GM12891 (cell line): ENCODE measurements at regions not wholly inside any gene's neighbourhood (a gene's known extent, or its start where the extent isn't known, plus 50 kb on each side); places are given as distances from the start of the nearest gene placed in this dataset.
A peak's percentile ranks its signal among the peaks of the same experiment; 100 is the strongest.

Experiments used
- DNase-seq: peaks from one replicate; pipeline ENCODE4 v3.0.0; 2011; ENCODE audit warnings: low spot score; ENCODE audit not compliant: insufficient read length
- FAIRE-seq: peaks from 2 replicates; lab custom pipeline; 2011; peaks lifted over from hg19 to GRCh38; lab: Jason Lieb, UNC
- PAX5 ChIP-seq: IDR thresholded peaks from 2 replicates; pipeline ENCODE4 v1.6.1; 2011; ENCODE audit warnings: low read length, moderate library complexity, mild to moderate bottlenecking; ENCODE audit not compliant: insufficient read depth, severe bottlenecking
- POLR2A ChIP-seq: IDR thresholded peaks from 2 replicates; pipeline ENCODE4 v1.6.1; 2011; ENCODE audit warnings: low read depth, low read length, control low read depth
- POLR2AphosphoS5 ChIP-seq: IDR thresholded peaks from 2 replicates; pipeline ENCODE4 v1.6.1; 2011; ENCODE audit warnings: low read depth, low read length, control low read depth
- POU2F2 ChIP-seq: IDR thresholded peaks from 2 replicates; pipeline ENCODE4 v1.6.1; 2011; ENCODE audit warnings: low read depth, mild to moderate bottlenecking, control low read depth, low read length, moderate library complexity
- SPI1 ChIP-seq: IDR thresholded peaks from 2 replicates; pipeline ENCODE4 v1.6.1; 2011; ENCODE audit warnings: low read depth, low read length, control low read depth
- TAF1 ChIP-seq: IDR thresholded peaks from 2 replicates; pipeline ENCODE4 v1.6.1; 2011; ENCODE audit warnings: low read depth, low read length, control low read depth

DNA sequence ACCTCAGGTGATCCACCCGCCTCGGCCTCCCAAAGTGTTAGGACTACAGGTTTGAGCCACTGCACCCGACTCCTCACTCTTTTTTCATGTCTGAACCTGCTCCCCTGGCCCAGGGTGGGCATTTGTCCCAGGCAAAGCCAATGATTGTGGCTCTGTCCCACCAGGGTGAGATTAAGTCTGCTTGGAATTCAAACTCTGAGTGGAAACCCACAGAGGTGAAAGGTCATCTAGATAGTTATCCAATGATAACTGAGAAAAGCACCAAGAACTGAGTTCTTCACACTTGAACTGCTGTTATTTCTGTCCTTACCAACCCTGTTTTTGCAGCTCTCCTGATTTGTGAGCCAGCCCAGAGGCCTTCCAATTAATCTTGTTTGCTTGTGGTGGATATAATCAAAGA, 62.4 kb upstream of the ACVR1 start:
- FAIRE-seq = no peak
- no peak for TF ChIP-seq TAF1
- TF ChIP-seq PAX5 = no peak
- TF ChIP-seq POLR2AphosphoS5 = no peak
- no peak for TF ChIP-seq POLR2A
- no peak for TF ChIP-seq POU2F2
- TF ChIP-seq SPI1 = no peak
- no peak for DNase-seq

DNA sequence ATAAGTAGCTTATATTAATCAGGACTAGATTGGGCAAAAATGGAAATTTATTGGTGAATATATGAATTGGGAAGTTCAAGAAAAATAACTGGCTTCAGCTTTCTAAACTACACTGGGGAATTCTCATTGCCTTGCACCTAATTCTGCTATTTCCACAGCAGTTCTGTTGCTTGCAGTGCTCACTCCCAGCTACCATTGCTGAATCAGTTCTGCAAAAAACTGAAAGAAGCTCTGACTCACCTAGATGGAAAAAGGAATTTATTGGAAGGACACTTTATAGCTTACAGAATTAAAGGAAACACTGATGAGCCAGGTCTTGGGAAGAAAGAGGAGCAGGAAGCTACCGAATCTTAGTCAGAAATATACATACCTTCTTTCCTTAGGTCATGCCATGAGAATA, 60.3 kb upstream of the ACVR1 start:
- DNase-seq = no peak
- no peak for FAIRE-seq
- TF ChIP-seq PAX5 = no peak
- no peak for TF ChIP-seq POLR2AphosphoS5
- no peak for TF ChIP-seq POU2F2
- TF ChIP-seq TAF1 = no peak
- TF ChIP-seq SPI1 = no peak
- TF ChIP-seq POLR2A = no peak

DNA sequence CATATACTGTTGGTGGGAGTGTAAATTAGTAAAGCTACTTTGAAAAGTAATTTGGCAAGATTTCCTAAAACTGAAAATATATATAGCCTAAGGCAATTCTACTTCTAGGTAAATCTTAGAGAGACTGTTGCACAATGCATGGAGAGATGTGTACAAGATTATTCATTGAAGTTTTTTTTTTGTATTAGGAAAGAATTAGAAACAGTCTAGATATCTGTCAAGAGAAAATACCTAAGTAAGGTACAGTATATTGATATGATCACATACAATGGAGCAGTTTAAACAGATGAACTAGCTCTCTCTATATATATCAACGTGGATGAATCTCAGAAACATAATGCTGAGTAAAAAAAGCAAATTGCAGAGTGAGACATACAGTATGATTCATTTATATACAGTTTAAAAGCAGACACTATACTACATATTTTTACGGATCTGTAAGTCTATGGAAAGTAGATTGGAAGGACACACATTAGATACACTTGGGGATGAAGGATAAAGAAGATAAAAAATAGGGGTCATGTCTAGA, 59.3 kb upstream of the ACVR1 start:
- TF ChIP-seq PAX5 (no peak), TAF1 (no peak), POLR2A (no peak), POU2F2 (no peak), POLR2AphosphoS5 (no peak), SPI1 (no peak)
- FAIRE-seq = no peak
- DNase-seq = no peak

DNA sequence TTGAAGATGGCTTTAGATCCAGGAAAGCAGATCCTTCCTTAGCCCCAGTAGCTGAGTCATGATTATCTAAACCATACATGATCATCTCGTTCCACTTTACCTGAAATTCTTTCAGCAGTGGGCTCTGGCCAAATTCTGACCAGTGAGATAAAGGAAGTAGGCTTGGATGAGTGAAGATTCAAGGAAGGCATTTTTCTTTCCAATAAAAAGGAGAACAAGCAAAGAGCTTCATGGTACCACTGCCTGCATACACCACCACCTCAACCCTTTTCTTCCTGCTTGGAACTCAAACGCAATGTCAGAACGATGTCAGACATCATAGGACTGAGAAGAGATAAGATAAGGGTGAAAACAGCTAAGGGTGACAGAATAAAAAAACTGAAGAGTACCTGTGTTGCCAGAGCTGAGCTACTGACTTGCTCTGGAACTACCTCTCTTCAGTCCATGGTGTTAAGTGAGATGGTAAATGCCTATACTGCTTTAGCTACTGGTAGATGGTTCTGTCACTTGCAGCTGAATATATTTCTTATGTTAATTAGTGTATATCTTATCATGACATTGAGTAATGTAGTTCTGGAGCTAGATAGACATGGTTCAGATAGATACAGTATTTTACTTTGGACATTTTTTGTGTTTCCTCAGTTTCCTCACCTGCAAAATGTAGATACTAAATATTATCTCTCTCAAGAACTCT, 58.7 kb upstream of the ACVR1 start:
- FAIRE-seq (no peak), DNase-seq (no peak)
- TF ChIP-seq POLR2AphosphoS5 = no peak
- no peak for TF ChIP-seq POLR2A
- TF ChIP-seq POU2F2 = no peak
- TF ChIP-seq SPI1 = no peak
- no peak for TF ChIP-seq TAF1
- no peak for TF ChIP-seq PAX5

DNA sequence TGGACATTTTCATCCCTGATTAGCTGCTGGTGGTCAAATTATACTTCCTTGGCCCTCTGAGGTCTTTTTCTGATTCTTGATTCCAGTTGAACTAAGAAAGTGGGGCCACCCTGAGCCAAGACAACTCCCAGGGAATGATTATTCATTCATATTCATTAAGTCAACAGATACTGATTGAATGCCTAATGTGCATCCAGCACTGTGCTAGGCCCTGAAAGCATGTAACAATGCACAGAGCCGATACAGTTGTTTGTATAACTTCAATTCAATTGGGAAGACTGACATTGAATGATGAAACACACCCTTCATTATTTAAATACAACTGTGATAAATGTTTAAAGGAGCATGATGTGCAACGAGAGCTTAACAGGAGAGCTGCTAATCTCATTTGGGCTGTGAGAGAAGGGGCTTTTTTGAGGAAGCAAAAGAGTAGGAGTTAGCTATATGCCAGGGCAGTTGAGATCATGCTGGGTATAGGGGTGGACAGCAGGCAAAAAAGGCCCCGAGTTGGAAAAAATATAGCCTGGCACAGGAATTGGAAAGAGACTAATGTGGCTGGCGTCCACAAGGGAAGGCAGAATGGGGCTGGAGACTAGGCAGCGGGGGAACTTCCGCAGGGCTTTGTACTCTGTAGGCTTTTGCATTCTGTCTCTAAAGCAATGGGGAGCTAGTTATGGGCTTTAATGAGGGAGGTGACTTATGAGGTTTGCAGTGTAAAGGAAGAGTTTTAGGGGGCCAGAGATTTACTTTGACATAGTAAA, 57.2 kb upstream of the ACVR1 start:
- FAIRE-seq = no peak
- no peak for TF ChIP-seq POU2F2
- no peak for TF ChIP-seq POLR2AphosphoS5
- no peak for TF ChIP-seq POLR2A
- no peak for TF ChIP-seq TAF1
- TF ChIP-seq SPI1 = no peak
- no peak for TF ChIP-seq PAX5
- DNase-seq = no peak

DNA sequence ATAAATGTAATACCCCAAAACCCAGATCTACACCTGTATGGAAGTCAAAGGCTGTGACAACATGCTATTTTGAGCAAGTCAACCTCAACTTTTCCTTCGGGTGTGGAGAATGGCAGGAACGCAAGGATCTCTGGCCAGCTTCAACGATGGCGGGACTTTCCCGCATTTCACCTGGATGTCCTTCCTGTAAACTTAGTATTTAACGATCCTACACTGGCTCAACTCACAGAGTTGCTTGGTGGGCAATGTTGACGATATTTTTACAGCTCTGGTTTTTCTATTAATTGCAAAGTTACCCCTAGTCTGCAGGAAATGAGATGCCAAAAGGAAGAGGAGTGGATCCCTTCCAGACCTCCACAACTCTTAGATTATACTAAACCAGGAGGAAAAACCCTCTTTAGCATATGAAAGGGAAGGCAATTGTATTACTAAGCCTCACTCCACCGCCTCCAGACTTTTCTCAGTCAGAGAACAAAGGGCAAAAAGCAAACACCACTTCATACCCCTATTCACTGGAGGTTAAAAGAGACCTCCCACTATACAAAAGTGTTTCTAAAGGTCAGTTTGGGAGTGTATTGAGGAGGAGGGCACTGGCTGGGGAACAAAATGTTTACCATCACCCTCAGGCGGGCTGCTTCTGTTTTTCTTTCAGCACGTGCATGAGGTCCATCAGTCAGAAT, 56.5 kb upstream of the ACVR1 start:
- FAIRE-seq = no peak
- TF ChIP-seq POLR2A = no peak
- no peak for TF ChIP-seq PAX5
- TF ChIP-seq POLR2AphosphoS5 = no peak
- no peak for TF ChIP-seq SPI1
- no peak for TF ChIP-seq TAF1
- DNase-seq = no peak

DNA sequence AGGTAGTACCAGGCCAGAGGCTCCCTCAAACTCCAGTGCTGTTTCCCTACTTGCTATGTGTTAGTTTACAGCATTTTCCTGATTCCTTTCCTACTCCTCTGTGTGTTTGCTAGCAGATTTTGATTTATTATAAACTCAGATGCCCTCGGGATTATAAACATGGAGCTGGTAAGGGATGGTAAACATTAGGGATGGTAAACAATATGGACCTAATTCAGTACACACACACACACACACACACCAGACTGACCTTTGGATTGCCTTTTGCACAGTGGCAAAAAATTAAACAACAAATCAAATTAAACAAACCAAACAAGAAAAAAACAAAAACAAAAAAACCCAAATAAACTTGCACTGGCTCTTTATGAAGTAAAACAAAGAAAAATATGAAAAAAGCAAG, 55.4 kb upstream of the ACVR1 start:
- FAIRE-seq = no peak
- no peak for TF ChIP-seq POLR2A
- TF ChIP-seq SPI1 = no peak
- DNase-seq = no peak

DNA sequence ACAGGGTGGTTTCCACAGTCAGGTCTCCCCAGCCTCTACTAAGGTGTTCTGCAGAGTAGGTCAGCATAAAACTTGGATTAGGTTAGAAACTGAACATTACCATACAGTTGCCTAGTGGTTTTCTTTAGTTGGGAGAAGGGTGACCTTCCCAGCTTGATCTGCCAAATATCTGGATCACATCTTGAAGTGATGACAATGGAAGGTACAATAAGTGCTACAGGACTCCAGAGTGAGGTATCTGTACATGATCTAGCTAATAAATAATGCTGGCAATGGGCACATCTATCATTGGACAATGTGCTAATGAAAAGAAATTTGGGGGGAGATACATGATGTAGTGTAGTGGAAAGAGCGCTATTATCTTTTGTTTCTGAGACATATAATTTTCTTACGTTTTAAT, 54.6 kb upstream of the ACVR1 start:
- TF ChIP-seq POLR2A (no peak), POU2F2 (no peak)
- DNase-seq (no peak), FAIRE-seq (no peak)

DNA sequence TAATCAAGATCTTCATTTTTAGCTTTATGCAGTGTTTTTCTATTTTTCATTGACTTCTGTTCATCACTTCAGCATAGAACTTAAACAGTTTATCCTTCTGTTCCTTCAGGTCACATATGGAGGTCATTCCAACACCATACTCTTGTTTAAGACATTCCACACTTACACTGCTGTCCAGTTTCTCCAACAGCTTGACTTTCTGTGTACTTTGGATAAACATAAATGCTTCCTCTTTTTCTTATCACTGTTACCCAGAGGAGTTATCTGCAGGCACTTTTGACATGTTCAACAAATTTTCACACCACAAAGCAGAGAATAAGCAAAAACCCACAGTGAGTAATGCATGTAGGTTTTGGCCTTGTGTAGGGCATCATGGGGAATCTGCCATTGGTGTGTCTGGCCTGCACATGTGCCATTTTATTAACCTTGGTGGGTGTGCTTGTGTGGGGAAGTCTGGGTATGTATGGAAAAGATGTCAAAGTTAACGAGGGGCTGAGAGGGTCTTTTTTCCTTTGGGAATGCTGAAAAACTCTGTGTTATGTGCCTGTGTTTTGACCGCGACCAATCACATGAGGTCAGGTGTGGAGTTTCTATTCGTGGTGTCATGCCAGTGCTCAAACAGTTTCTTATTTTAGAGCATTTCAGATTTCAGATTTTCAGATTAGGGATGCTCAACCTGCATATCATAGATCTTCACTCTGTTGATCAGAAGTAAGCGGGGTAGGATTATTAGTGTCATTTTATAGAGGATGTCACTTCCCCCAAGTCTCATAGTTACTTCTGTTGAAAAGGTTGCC, 53.9 kb upstream of the ACVR1 start:
- DNase-seq (no peak), FAIRE-seq (peak; percentile 77)
- TF ChIP-seq POLR2A (no peak), PAX5 (no peak), TAF1 (no peak), POU2F2 (no peak), POLR2AphosphoS5 (no peak), SPI1 (no peak)

DNA sequence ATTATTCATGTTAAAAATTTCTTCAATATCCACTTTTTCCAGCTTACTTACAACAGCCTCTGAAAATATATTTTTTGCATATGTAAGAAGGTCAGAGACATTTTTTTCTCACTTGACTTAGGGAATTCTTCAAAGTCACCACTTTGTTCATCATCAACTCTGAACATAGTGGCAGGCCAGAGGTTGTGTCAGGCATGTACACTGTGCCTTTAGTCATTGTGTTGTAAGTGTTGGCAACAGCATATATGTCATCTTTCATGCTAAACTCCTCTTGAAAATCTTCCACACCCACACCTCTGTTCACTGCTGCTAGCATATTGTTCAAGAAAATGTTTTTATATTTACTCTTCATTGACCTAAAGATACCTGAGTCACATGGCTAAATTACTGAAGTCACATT, 52.2 kb upstream of the ACVR1 start:
- no peak for TF ChIP-seq POLR2AphosphoS5
- TF ChIP-seq SPI1 = no peak
- TF ChIP-seq PAX5 = no peak
- TF ChIP-seq POU2F2 = no peak
- no peak for TF ChIP-seq POLR2A
- TF ChIP-seq TAF1 = no peak
- FAIRE-seq = no peak
- no peak for DNase-seq
